RPMI8226 (cell line): ENCODE measurements at regions not wholly inside any gene's neighbourhood (a gene's known extent, or its start where the extent isn't known, plus 50 kb on each side); places are given as distances from the start of the nearest gene placed in this dataset.

Experiments
- DNase-seq: peaks from one replicate; pipeline ENCODE4 v3.0.0-alpha.2; 2015

- no peak for DNase-seq
Measured at GRCh38 chr2:138446043-138446442, 55.5 kb upstream of the SPOPL start.

GRCh38 chr2:138447889-138448570, 53.5 kb upstream of the SPOPL start:
- no peak for DNase-seq
